HCT116 (cell line): ENCODE measurements at regions not wholly inside any gene's neighbourhood (a gene's known extent, or its start where the extent isn't known, plus 50 kb on each side); places are given as distances from the start of the nearest gene placed in this dataset.

Experiments used
- ATAC-seq: fragments of 200-7000 bp; cut with Tn5 transposase; 2 replicates; pipeline ENCODE4 v1.9.1; 2020; ENCODE audit warnings: mild to moderate bottlenecking, moderate library complexity
- BruUV-seq: library from RNA; stranded (reverse); fragments of 400-500 nt; replicated peaks from 2 replicates; lab custom pipeline; 2021; lab: Mats Ljungman, UMichigan
- CTCF ChIA-PET: fragments of 300-600 bp; sonication (Branson Sonifier 250); formaldehyde crosslinking; loops from one replicate; lab custom pipeline; 2021; ENCODE audit warnings: antibody characterized with exemption; lab: Charles Lee
- POLR2A ChIA-PET: fragments of 300-600, 350-600 bp; sonication (Branson Sonifier 250); formaldehyde crosslinking; loops from one replicate; lab custom pipeline; 2021; ENCODE audit warnings: antibody characterized with exemption; lab: Charles Lee
- RAD21 ChIA-PET, 2 experiments: fragments of 300-600 bp; sonication (Branson Sonifier 250); formaldehyde crosslinking; loops; one replicate each; lab custom pipeline; 2023; ENCODE audit warnings: low total read pairs in 2 of 2; ENCODE audit not compliant: uncharacterized antibody in 2 of 2, unreplicated experiment in 2 of 2, low non-redundant PET in 1 of 2; lab: Charles Lee
- DNase-seq: peaks from one replicate; pipeline ENCODE4 v3.0.0-alpha.2; 2010; ENCODE audit warnings: low read depth, low spot score
- H2AFZ ChIP-seq: fragments of 200-600 bp; shearing (Covaris generic), sonication (generic); 2 replicates; pipeline ENCODE4 v1.6.1; 2017; ENCODE audit warnings: low read depth, mixed run types, mixed read lengths, antibody characterized with exemption, low read length; ENCODE audit not compliant: poor library complexity, severe bottlenecking
- H3K27ac ChIP-seq: 2 replicates; pipeline ENCODE4 v1.5.1; 2012; ENCODE audit warnings: low read depth, low read length
- H3K27me3 ChIP-seq: fragments of 200-600 bp; sonication (generic); 2 replicates; pipeline ENCODE4 v1.6.1; 2016; ENCODE audit warnings: mixed run types, low read length, mixed read lengths; ENCODE audit not compliant: insufficient read depth
- H3K36me3 ChIP-seq, 2 experiments: fragments of 200-500 bp in 1 of 2; fragments of 200-600 bp in 1 of 2; sonication (Bioruptor generic) in 1 of 2; sonication (generic) in 1 of 2; 2 replicates each; pipeline versions ENCODE4 v1.5.1 to v1.6.1; 2014 to 2016; ENCODE audit warnings: low read length in 2 of 2, inconsistent platforms in 1 of 2, mixed read lengths in 1 of 2, mixed run types in 1 of 2; ENCODE audit not compliant: insufficient read depth in 2 of 2, control insufficient read depth in 1 of 2
- H3K4me1 ChIP-seq, 2 experiments: fragments of 200-600 bp in 1 of 2; sonication (generic) in 1 of 2; 2 replicates each; pipeline versions ENCODE4 v1.5.1 to v1.6.1; 2012 to 2017; ENCODE audit warnings: low read length in 2 of 2, inconsistent platforms in 1 of 2, mild to moderate bottlenecking in 1 of 2, mixed read lengths in 1 of 2, mixed run types in 1 of 2, moderate library complexity in 1 of 2; ENCODE audit not compliant: insufficient read depth in 2 of 2, control insufficient read depth in 1 of 2
- H3K4me2 ChIP-seq: fragments of 200-600 bp; sonication (generic); 2 replicates; pipeline ENCODE4 v1.6.1; 2017; ENCODE audit warnings: mixed run types, low read length, mixed read lengths
- H3K4me3 ChIP-seq, 2 experiments: fragments of 200-600 bp in 1 of 2; sonication (generic) in 1 of 2; replicated peaks in 1 of 2; 2 replicates each; pipeline ENCODE4 v1.5.1; 2011 to 2016; ENCODE audit warnings: low read length in 2 of 2, control low read depth in 1 of 2, low read depth in 1 of 2, mild to moderate bottlenecking in 1 of 2, mixed read lengths in 1 of 2, mixed run types in 1 of 2
- H3K79me2 ChIP-seq: fragments of 200-600 bp; sonication (generic); 2 replicates; pipeline ENCODE4 v1.6.1; 2017; ENCODE audit warnings: mild to moderate bottlenecking, mixed run types, low read length, moderate library complexity, mixed read lengths; ENCODE audit not compliant: insufficient read depth
- H3K9ac ChIP-seq: fragments of 200-600 bp; sonication (generic); 2 replicates; pipeline ENCODE4 v1.6.1; 2016; ENCODE audit warnings: low read length, mixed read lengths
- H3K9me2 ChIP-seq: fragments of 200-600 bp; sonication (generic), shearing (Covaris generic); 2 replicates; pipeline ENCODE4 v1.6.1; 2017; ENCODE audit warnings: mixed run types, mild to moderate bottlenecking, moderate library complexity; ENCODE audit not compliant: insufficient read depth
- H3K9me3 ChIP-seq, 2 experiments: fragments of 200-500 bp in 1 of 2; fragments of 200-600 bp in 1 of 2; sonication (Bioruptor generic) in 1 of 2; sonication (generic) in 1 of 2; 2 replicates each; pipeline ENCODE4 v1.6.1; 2014 to 2017; ENCODE audit warnings: low read length in 2 of 2, mixed read lengths in 2 of 2, inconsistent platforms in 1 of 2, low read depth in 1 of 2, mild to moderate bottlenecking in 1 of 2, mixed run types in 1 of 2, moderate library complexity in 1 of 2; ENCODE audit not compliant: control insufficient read depth in 1 of 2, insufficient read depth in 1 of 2
- H4K20me1 ChIP-seq: fragments of 200-600 bp; sonication (generic), shearing (Covaris generic); 2 replicates; pipeline ENCODE4 v1.6.1; 2017; ENCODE audit warnings: mixed run types, mild to moderate bottlenecking, moderate library complexity; ENCODE audit not compliant: insufficient read depth
- ELF1 ChIP-seq: IDR thresholded peaks from 2 replicates; pipeline ENCODE4 v1.6.1; 2012; ENCODE audit warnings: low read depth, borderline replicate concordance
- EZH2 ChIP-seq: fragments of 200-600 bp; sonication (generic); IDR thresholded peaks from 2 replicates; pipeline ENCODE4 v1.6.1; 2017; ENCODE audit warnings: antibody characterized with exemption, mixed run types
- EZH2phosphoT487 ChIP-seq: fragments of 200-600 bp; IDR thresholded peaks from 2 replicates; pipeline ENCODE4 v1.6.1; 2018; ENCODE audit warnings: antibody characterized with exemption, borderline replicate concordance
- JUND ChIP-seq: IDR thresholded peaks from 2 replicates; pipeline ENCODE4 v1.6.1; 2012
- RAD21 ChIP-seq: IDR thresholded peaks from 2 replicates; pipeline ENCODE4 v1.6.1; 2012; ENCODE audit warnings: low read depth, mild to moderate bottlenecking
- ZFX ChIP-seq: fragments of 450-650 bp; IDR thresholded peaks from 2 replicates; pipeline ENCODE4 v1.6.1; 2017
- intact Hi-C: fragments of 100-400 bp; cut with micrococcal nuclease; formaldehyde crosslinking; loops from 2 replicates; pipeline ENCODE4 v1.10.0; 2022
- TF ChIP-seq, protein P1 (sequence below): IDR thresholded peaks from 2 replicates; pipeline ENCODE4 v1.6.1; 2012; ENCODE audit warnings: low read depth

DNA sequence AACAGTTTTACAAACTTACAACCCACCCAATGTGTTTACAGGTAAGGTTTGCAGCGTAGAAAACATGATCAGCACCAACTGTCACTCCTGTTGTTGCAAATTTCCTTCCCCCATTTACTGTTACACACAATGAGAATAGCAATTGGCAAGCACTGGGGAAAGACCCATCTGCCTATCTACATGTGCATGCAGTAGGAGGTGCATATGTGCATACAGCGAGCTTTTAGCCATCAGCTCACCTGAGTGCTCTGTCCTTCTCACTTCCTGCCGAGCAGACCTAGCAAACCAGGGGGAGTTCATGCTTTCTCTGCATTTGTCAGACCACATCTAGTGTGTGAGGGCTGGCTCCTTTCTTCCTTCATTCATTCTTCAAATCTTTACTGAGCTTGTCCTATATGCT, 49.9 kb upstream of the ARL4C start:
- ATAC-seq (no peak), DNase-seq (no peak)
- peaks cover 3 to 18% of the 10 kb centered on the region in 2 experiments; a peak in 2 of 4 replicates for H3K4me1 ChIP-seq
- no peak overlapping the region for H3K4me3 ChIP-seq
- RAD21 ChIA-PET, result no interaction called here
- H3K27ac ChIP-seq, result no peak overlapping the region
- no peak for TF ChIP-seq ZFX
- no peak for TF ChIP-seq JUND
- no peak for TF ChIP-seq RAD21
- TF ChIP-seq, protein P1, sequence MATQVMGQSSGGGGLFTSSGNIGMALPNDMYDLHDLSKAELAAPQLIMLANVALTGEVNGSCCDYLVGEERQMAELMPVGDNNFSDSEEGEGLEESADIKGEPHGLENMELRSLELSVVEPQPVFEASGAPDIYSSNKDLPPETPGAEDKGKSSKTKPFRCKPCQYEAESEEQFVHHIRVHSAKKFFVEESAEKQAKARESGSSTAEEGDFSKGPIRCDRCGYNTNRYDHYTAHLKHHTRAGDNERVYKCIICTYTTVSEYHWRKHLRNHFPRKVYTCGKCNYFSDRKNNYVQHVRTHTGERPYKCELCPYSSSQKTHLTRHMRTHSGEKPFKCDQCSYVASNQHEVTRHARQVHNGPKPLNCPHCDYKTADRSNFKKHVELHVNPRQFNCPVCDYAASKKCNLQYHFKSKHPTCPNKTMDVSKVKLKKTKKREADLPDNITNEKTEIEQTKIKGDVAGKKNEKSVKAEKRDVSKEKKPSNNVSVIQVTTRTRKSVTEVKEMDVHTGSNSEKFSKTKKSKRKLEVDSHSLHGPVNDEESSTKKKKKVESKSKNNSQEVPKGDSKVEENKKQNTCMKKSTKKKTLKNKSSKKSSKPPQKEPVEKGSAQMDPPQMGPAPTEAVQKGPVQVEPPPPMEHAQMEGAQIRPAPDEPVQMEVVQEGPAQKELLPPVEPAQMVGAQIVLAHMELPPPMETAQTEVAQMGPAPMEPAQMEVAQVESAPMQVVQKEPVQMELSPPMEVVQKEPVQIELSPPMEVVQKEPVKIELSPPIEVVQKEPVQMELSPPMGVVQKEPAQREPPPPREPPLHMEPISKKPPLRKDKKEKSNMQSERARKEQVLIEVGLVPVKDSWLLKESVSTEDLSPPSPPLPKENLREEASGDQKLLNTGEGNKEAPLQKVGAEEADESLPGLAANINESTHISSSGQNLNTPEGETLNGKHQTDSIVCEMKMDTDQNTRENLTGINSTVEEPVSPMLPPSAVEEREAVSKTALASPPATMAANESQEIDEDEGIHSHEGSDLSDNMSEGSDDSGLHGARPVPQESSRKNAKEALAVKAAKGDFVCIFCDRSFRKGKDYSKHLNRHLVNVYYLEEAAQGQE, result no peak
- no peak for TF ChIP-seq ELF1
- no peak for TF ChIP-seq EZH2phosphoT487
- TF ChIP-seq EZH2, result no peak
- no peaks in the 10 kb centered on the region for H3K9me3 ChIP-seq
- CTCF ChIA-PET, result interaction anchor here (2.3 to 5.6 kb wide), 2 partner anchors 560 to 570 kb away, joined by 10 to 44 read pairs; no protein-coding TSS in a partner anchor
- H3K9ac ChIP-seq, result no peak overlapping the region
- no peaks in the 10 kb centered on the region for H3K9me2 ChIP-seq
- H4K20me1 ChIP-seq, result no peaks in the 10 kb centered on the region
- no TSS peak for BruUV-seq
- intact Hi-C loops, result no loop called here
- no peak overlapping the region for H3K4me2 ChIP-seq
- POLR2A ChIA-PET, result no interaction called here
- H2AFZ ChIP-seq, result no peak overlapping the region
- no peaks in the 10 kb centered on the region for H3K36me3 ChIP-seq
- H3K79me2 ChIP-seq, result no peaks in the 10 kb centered on the region
- no peaks in the 10 kb centered on the region for H3K27me3 ChIP-seq
